Epithelial cell of proximal tubule (primary cell): ENCODE measurements at regions not wholly inside any gene's neighbourhood (a gene's known extent, or its start where the extent isn't known, plus 50 kb on each side); places are given as distances from the start of the nearest gene placed in this dataset.
A peak's percentile ranks its signal among the peaks of the same experiment; 100 is the strongest.
"Not testable (repeated sequence)": the region's sequence is repeated elsewhere in the genome, so short reads cannot be mapped to it uniquely, and the experiment has no call there.

Source experiments
- DNase-seq: peaks from one replicate; pipeline ENCODE4 v3.0.0-alpha.2; 2011; ENCODE audit warnings: low read depth
- H3K4me3 ChIP-seq: 2 replicates; pipeline ENCODE4 v1.5.1; 2011; ENCODE audit warnings: low read depth, mild to moderate bottlenecking, low read length
- CTCF ChIP-seq: conservative IDR thresholded peaks from 2 replicates; pipeline ENCODE4 v1.5.1; 2012; ENCODE audit warnings: low read depth, mild to moderate bottlenecking, low read length

GRCh38 chr7:47073284-47073683 lies 508.6 kb downstream of the TNS3 start:
- no peak overlapping the region for H3K4me3 ChIP-seq
- TF ChIP-seq CTCF = no peak
- no peak for DNase-seq

GRCh38 chr7:47071866-47072265 lies 510.0 kb downstream of the TNS3 start:
- H3K4me3 ChIP-seq = no peak overlapping the region
- no peak for DNase-seq
- TF ChIP-seq CTCF = no peak

GRCh38 chr7:47069385-47070076 lies 512.4 kb downstream of the TNS3 start:
- no peak overlapping the region for H3K4me3 ChIP-seq
- TF ChIP-seq CTCF = no peak
- no peak for DNase-seq

- no peak overlapping the region for H3K4me3 ChIP-seq
- no peak for TF ChIP-seq CTCF
- DNase-seq = no peak
Observed at GRCh38 chr7:47066976-47067614, 514.8 kb downstream of the TNS3 start.

- no peak for DNase-seq
- no peak for TF ChIP-seq CTCF
- no peak overlapping the region for H3K4me3 ChIP-seq
Observed at GRCh38 chr7:47056731-47057130, 525.2 kb downstream of the TNS3 start.

- peak overlapping the region; percentile 9 for H3K4me3 ChIP-seq
- not testable (repeated sequence) for DNase-seq
Observed at GRCh38 chr7:47052541-47053208, 529.2 kb downstream of the TNS3 start.

GRCh38 chr7:47049234-47049774 lies 532.6 kb downstream of the TNS3 start:
- H3K4me3 ChIP-seq = no peak overlapping the region
- TF ChIP-seq CTCF = no peak
- DNase-seq = peak; percentile 73
